ENCODE measurements at regions not wholly inside any gene's neighbourhood (a gene's known extent, or its start where the extent isn't known, plus 50 kb on each side); places are given as distances from the start of the nearest gene placed in this dataset.
"Not testable (repeated sequence)": the region's sequence is repeated elsewhere in the genome, so short reads cannot be mapped to it uniquely, and the experiment has no call there.

DNA sequence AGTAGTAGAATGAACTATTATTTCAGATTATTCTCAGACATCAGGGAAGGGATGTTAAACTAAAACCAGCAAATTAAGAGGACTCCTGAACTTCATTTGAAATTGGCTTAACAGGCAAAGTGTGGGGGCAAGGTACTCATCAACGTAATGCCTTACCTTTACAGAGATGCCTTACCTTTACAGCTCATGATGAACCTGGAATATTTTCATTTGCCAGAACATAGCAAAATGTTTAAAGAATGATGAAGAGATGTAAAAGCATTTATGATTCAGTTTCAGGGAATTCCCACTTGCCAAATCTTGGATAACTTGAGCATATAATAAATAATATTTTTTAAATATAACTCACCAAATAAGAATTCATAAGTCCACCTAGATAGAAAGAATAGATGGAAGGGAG is 207.5 kb downstream of the TINAG start:
- Mint-ChIP-seq H3K4me3 (no peak overlapping the region), H3K27ac (no peak overlapping the region), H3K4me1 (no peaks in the 10 kb centered on the region), H3K27me3 (no peaks in the 10 kb centered on the region), H3K9me3 (peaks cover 12% of the 10 kb centered on the region in 2 donors)
- no peak for ATAC-seq
- DNase-seq, result no peak

DNA sequence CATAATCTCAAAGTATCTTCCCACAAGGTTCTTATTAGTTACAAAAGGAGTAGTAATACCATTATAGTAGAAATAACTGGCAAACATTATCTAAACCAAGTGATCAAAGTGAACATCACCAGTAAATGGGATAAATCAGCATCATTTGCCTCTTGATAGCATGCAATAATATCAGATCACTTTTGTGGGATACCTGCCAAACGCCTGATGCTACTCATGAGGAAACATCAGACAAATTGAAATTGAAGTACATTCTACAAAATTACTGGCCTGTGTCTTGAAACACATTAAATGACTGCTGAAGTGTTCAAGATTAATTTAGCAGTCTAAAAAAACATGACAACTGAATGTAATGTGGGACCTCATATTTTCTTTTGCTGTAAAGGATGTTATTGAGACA is 208.1 kb downstream of the TINAG start:
- H3K9me3 Mint-ChIP-seq, result peaks cover 18% of the 10 kb centered on the region in 2 donors
- no peak for DNase-seq
- H3K4me1 Mint-ChIP-seq, result no peaks in the 10 kb centered on the region
- H3K27ac Mint-ChIP-seq, result no peak overlapping the region
- no peak for ATAC-seq
- no peaks in the 10 kb centered on the region for H3K27me3 Mint-ChIP-seq
- H3K4me3 Mint-ChIP-seq, result no peak overlapping the region

DNA sequence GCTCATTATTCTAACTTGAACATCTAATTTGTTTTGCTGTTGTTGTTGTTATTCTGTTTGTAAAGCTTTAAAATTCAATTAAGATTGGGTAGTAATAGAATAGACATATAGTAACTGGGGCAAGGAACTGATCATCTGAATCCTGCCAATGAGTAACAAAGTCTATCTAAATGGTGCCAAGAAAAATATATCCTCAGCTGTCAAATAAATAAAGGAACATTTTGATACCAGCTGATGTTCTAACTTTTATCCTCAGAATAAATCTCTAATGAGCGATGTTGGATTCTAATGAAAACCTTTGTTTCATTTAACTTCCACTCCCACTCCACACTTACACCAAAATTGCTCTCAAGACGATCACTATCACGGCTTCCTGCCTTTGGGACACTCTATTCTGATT is 210.9 kb downstream of the TINAG start:
- DNase-seq (no peak), ATAC-seq (no peak)
- Mint-ChIP-seq H3K4me1 (no peaks in the 10 kb centered on the region), H3K27me3 (no peaks in the 10 kb centered on the region), H3K27ac (no peak overlapping the region), H3K9me3 (peaks cover 18 to 19% of the 10 kb centered on the region in 2 donors), H3K4me3 (no peak overlapping the region)

DNA sequence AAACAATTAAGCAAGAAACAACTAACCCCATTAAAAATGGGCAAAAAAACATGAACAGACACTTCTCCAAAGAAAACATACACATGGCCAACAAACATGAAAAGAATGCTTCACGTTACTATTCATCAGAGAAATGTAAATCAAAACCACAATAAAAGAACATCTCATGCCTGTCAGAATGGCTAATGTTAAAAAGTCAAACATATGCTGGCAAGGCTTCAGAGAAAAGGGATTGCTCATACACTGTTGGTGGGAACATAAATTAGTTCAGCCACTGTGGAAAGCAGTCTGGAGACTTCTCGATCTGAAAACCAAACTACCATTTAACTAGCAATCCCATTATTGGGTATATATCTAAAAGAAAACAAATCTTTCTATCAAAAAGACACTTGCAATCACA is 217.5 kb downstream of the TINAG start:
- DNase-seq, result no peak
- no peak for ATAC-seq
- Mint-ChIP-seq H3K4me1 (no peaks in the 10 kb centered on the region), H3K27ac (no peak overlapping the region), H3K9me3 (peaks cover 5 to 17% of the 10 kb centered on the region in 2 donors), H3K4me3 (no peak overlapping the region), H3K27me3 (no peaks in the 10 kb centered on the region)

DNA sequence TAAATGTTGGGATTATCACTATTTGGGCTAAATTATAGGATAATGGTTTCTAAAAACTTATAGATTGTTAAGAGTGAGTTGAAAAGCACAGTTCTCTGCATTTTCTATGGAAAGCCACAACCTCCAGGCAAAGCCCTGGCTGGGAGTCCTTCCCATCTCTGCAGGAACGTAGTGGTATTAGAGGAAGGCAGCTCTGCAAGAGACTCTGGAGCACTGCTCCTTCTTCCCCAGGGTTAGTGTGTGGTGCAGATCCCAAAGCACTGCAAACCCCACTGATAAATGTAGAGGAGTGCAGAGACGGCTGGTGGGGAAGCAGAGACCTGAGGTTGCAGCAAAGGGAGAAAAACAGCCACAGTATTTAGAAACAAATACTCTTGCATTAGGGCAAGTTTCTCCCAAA is 225.3 kb downstream of the TINAG start:
- Mint-ChIP-seq H3K27ac (no peak overlapping the region), H3K4me1 (no peaks in the 10 kb centered on the region), H3K9me3 (peaks cover 0 to 23% of the 10 kb centered on the region in 2 donors), H3K4me3 (no peak overlapping the region), H3K27me3 (no peaks in the 10 kb centered on the region)
- DNase-seq, result no peak
- no peak for ATAC-seq

DNA sequence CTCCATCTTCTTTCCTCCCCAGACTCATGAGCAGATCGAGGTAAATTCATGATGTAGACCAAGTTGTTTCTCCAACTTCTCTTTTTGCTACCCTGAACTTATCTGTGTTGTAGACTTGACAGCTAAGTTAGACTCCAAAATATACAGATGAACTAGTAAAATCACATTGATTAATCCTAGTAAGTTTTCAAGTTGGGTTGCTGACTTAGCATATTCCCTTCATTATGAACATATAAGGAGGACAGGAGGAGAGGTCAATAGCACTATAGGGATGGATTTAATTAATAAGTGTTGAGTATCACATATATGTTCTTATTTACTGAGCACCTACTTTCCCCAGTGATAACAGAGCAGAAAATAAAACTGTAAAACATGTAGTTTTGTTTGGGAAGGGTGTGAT is 227.3 kb downstream of the TINAG start:
- Mint-ChIP-seq H3K4me1 (no peaks in the 10 kb centered on the region), H3K27me3 (no peaks in the 10 kb centered on the region), H3K27ac (no peak overlapping the region), H3K4me3 (no peak overlapping the region), H3K9me3 (peaks cover 7 to 25% of the 10 kb centered on the region in 2 donors)
- ATAC-seq (no peak), DNase-seq (no peak)

DNA sequence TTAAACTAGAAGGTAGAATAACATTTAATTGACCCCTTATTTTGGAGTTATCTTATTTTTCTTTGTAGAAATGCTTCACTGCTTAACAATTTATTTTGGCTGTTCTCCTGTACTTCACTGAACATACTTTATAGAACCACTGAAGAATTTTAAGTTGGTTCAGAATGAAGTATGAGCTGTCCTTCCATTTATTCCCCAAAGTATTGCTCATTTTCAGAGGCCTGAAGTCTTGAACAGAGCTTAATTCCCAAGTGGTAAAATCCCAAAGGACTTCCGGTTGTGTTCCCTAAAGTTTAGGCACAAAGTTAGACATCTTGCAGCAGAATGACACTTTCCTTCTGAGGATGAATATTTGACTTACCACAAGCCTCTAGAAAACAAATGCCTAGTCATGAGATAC is 233.3 kb downstream of the TINAG start:
- H3K27me3 Mint-ChIP-seq, result no peaks in the 10 kb centered on the region
- no peak overlapping the region for H3K4me3 Mint-ChIP-seq
- ATAC-seq, result no peak
- no peak for DNase-seq
- H3K27ac Mint-ChIP-seq, result no peak overlapping the region
- H3K9me3 Mint-ChIP-seq, result peaks cover 14 to 16% of the 10 kb centered on the region in 2 donors
- H3K4me1 Mint-ChIP-seq, result no peaks in the 10 kb centered on the region

DNA sequence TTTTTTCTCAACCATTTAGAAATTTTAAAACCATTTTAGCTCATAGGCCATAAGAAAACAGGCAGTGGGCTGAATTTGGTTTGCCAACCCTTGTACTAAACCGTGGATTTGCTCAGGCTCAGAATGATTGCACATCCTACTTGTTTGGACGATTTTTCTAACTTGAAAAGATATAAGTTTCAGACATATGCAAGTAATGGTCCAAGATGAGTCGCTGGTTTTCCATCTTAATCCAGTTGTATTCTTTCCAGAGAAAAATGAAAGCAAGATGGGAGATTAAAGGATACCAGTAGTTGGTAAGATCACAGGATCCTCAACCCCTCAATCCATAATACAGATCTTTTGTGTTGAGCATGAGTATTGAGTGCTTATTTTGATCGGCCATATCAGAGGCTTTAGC is 250.9 kb downstream of the TINAG start:
- Mint-ChIP-seq H3K9me3 (peaks cover 12 to 26% of the 10 kb centered on the region in 2 donors), H3K4me1 (no peaks in the 10 kb centered on the region), H3K4me3 (no peak overlapping the region), H3K27me3 (no peaks in the 10 kb centered on the region), H3K27ac (no peak overlapping the region)
- DNase-seq (no peak), ATAC-seq (no peak)

DNA sequence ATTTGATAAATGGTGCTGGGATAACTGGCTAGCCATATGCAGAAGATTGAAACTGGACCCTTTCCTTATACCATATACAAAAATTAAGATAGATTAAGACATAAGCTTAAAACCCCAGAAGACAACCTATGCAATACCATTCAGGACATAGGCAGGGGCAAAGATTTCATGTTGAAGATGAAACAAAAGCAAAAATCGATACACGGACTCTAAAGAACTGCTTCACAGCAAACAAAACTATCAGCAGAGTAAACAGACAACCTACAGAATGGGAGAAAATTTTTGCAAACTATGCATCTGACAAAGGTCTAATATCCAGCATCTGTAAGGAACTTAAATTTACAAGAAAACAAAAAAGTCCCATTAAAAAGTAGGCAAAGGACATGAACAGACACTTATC is 255.9 kb downstream of the TINAG start:
- not testable (repeated sequence) for H3K27ac Mint-ChIP-seq, ATAC-seq, DNase-seq, H3K4me3 Mint-ChIP-seq, H3K4me1 Mint-ChIP-seq, H3K27me3 Mint-ChIP-seq
- H3K9me3 Mint-ChIP-seq, result peaks cover 11 to 13% of the 10 kb centered on the region in 2 donors

DNA sequence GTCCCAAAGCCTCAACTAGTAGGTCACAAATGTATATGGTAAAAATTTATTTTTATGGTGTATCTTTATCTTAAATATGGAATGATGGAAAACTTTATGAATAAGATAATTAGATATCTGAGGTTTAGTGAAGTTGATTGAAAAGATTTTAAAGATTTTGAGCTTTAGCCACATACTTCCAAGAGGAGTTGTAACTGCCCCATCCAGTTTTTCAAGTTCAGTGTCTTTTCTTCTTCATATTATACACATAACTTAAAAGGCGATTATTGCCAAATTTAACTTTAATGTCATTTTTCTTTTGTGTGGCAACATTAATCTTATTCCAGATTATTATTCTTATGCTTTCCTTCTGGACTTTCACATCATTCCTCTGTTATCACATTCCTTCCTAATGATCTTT is 266.4 kb downstream of the TINAG start:
- H3K4me3 Mint-ChIP-seq, result no peak overlapping the region
- no peaks in the 10 kb centered on the region for H3K27me3 Mint-ChIP-seq
- H3K27ac Mint-ChIP-seq, result no peak overlapping the region
- H3K9me3 Mint-ChIP-seq, result peaks cover 0 to 8% of the 10 kb centered on the region in 2 donors
- H3K4me1 Mint-ChIP-seq, result no peaks in the 10 kb centered on the region
- ATAC-seq, result no peak
- DNase-seq, result no peak

DNA sequence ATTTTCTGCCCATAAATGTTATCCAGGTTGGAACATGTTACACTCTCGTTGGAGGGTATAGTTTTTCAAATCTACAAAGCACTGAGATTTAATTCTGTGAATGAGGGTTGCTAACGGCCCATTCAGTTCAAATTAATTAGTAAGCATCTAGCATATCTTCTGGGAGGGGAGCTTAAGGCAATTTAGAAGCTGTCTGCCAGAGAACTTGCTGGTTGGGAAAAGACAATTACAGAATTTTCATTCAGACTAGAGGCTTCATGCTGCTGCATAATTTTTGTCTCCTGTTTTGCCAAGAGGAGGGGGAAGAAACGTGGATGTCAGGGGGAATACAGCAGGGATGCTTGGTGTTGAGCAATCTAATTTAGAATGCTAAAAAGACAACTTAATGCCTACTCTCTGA is 268.3 kb upstream of the FAM83B start:
- H3K27ac Mint-ChIP-seq, result no peak overlapping the region
- ATAC-seq (no peak), DNase-seq (no peak)
- no peaks in the 10 kb centered on the region for H3K9me3 Mint-ChIP-seq
- H3K4me3 Mint-ChIP-seq, result no peak overlapping the region
- H3K4me1 Mint-ChIP-seq, result no peaks in the 10 kb centered on the region
- H3K27me3 Mint-ChIP-seq, result no peaks in the 10 kb centered on the region

DNA sequence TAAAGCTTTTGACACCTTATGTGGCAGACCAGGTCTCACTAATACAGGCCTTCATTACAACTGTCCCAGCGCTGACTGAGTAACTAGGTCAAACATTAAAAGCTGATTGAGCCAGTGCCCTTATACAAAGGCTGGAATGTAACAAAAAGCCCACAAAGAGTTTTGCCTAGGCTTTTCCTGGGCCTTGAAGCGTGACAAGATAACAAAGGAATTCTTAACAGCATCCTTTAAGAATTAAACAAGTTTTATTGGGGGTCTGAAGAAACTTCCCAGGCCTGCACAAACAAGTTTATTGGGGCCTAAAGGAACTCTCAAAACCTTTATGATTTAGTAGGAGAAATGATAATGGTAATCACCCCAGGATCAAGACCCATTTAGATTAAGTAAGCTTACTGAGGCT is 267.6 kb upstream of the FAM83B start:
- H3K27ac Mint-ChIP-seq, result no peak overlapping the region

DNA sequence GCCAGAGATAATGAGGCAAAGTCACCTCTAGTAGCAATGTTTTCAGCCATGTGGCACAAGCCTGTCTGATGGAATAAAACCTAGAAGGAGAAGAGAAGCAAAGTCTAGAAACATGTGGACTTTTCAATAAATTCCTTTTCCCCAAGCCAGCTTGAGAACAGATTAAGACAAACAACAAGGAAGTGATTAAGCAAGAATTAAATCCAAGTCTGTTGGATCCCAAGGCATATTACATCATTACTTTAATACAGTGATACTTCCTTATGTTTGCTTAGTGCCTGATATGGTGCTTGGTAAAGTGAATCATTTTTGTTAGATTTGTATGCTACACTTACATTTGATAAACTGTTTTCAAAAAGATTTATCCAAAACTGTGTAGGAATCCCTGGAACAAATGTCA is 260.3 kb upstream of the FAM83B start:
- H3K4me3 Mint-ChIP-seq, result no peak overlapping the region
- H3K9me3 Mint-ChIP-seq, result peaks cover 0 to 7% of the 10 kb centered on the region in 2 donors
- no peaks in the 10 kb centered on the region for H3K4me1 Mint-ChIP-seq
- no peaks in the 10 kb centered on the region for H3K27me3 Mint-ChIP-seq
- no peak overlapping the region for H3K27ac Mint-ChIP-seq
- DNase-seq (no peak), ATAC-seq (no peak)

More for the DNA sequence above, 267.6 kb upstream of the FAM83B start:
- H3K4me3 Mint-ChIP-seq, result no peak overlapping the region
- H3K4me1 Mint-ChIP-seq, result no peaks in the 10 kb centered on the region
- no peaks in the 10 kb centered on the region for H3K9me3 Mint-ChIP-seq
- H3K27me3 Mint-ChIP-seq, result no peaks in the 10 kb centered on the region
- ATAC-seq, result no peak
- no peak for DNase-seq

DNA sequence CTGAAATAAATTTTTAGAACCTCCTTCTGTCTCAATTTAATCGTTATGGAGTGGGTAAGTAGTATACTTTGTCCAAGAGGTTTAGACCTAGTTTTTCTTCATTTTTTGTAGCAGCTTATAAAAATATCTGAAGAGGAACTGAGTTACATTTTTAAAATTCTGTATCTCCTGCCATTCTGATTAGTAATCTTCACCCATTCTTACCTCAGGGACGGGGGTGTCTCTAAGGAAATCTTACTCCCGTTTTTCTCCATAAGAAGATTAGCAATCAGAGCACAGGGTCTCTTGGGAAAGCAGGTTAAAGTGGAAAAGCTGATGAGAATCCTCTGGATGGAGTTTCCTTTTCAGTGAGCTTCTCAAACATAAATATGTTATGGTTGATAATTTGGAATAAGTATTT is 259.3 kb upstream of the FAM83B start:
- H3K27ac Mint-ChIP-seq, result no peak overlapping the region
- H3K4me3 Mint-ChIP-seq, result no peak overlapping the region
- DNase-seq, result no peak
- H3K9me3 Mint-ChIP-seq, result peaks cover 0 to 7% of the 10 kb centered on the region in 2 donors
- ATAC-seq, result no peak
- H3K27me3 Mint-ChIP-seq, result no peaks in the 10 kb centered on the region
- no peaks in the 10 kb centered on the region for H3K4me1 Mint-ChIP-seq

DNA sequence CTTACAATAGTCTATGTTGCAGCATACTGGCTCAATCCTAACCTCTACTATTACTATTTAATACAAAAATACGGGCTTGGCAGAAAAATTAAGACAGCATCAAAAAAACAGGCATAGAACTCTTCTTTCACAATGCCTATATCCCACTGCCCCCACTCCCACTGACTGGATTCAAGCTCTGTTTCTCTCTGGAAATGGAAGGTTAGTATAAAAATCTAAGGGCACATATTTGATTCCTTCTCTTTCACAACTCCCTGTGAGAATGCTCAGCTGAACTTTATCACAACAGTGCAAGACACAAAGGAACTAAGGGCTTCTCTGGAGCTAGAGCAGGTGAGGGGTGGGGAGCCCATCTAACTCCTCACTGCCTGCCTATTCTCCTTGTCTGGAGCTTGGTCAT is 258.4 kb upstream of the FAM83B start:
- Mint-ChIP-seq H3K27ac (no peak overlapping the region), H3K4me3 (no peak overlapping the region), H3K27me3 (no peaks in the 10 kb centered on the region), H3K9me3 (peaks cover 0 to 7% of the 10 kb centered on the region in 2 donors), H3K4me1 (no peaks in the 10 kb centered on the region)
- no peak for DNase-seq
- no peak for ATAC-seq

DNA sequence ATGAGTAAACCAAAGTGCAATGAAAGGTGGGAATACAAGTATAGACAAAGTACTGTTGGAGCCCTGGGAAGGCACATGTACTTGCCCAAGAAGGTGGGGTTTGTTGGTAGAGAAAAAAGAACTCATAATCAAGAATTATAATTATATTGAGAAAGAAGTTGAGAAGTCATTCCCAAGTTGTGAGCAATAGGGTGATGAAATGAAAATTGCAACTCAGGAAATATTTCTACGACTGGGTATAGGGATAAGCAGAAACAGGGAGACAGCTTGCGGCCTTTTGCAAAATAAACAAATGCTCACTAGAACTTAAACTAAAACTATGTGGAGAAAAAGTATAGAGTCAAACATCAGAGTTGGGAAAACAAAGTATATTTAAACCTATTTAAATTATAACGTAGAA is 250.7 kb upstream of the FAM83B start:
- H3K4me3 Mint-ChIP-seq, result no peak overlapping the region
- no peaks in the 10 kb centered on the region for H3K9me3 Mint-ChIP-seq
- no peaks in the 10 kb centered on the region for H3K27me3 Mint-ChIP-seq
- ATAC-seq (no peak), DNase-seq (no peak)
- no peak overlapping the region for H3K27ac Mint-ChIP-seq
- H3K4me1 Mint-ChIP-seq, result no peaks in the 10 kb centered on the region

DNA sequence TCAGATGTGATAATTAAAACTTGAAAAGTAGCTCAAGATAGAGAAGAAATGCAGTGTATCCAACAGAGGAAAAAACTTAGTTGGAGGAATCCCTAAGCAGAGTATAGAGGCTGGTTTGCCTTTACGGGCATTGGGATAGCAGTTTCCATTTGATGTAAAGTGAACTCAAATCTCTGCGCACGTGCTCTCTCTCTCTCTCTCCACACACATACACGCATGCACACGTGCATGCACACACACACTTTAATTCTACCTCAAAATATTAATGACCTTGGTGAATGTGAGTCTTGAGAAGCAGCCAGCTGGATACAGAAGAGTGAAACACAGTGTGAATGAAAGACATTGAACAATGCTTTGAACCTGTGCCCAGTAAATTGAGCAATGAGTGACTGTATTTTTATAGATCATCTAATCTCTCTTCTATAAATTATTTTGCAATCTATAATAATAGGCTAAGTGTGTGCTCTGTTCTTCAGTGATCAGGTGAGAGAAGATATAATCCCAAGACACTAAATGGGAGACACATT is 247.7 kb upstream of the FAM83B start:
- Mint-ChIP-seq H3K4me3 (no peak overlapping the region), H3K27me3 (no peaks in the 10 kb centered on the region), H3K4me1 (no peaks in the 10 kb centered on the region), H3K9me3 (no peaks in the 10 kb centered on the region), H3K27ac (no peak overlapping the region)
- ATAC-seq (no peak), DNase-seq (no peak)
